ENCODE measurements at regions not wholly inside any gene's neighbourhood (a gene's known extent, or its start where the extent isn't known, plus 50 kb on each side); places are given as distances from the start of the nearest gene placed in this dataset.
"Not testable (repeated sequence)": the region's sequence is repeated elsewhere in the genome, so short reads cannot be mapped to it uniquely, and the experiment has no call there.

DNA sequence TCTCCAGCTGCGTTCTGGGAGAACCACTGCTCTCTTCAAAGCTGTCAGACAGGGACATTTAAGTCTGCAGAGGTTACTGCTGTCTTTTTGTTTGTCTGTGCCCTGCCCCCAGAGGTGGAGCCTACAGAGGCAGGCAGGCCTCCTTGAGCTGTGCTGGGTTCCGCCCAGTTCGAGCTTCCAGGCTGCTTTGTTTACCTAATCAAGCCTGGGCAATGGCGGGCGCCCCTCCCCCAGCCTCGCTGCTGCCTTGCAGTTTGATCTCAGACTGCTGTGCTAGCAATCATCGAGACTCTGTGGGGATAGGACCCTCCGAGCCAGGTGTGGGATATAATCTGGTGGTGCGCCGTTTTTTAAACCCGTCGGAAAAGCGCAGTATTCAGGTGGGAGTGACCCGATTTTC is 145.8 kb upstream of the FANCL start:
- H3K27ac ChIP-seq (replicated peaks); H3K4me3 ChIP-seq (replicated peaks; ENCODE audit: insufficient read depth, low read length); DNase-seq (ENCODE audit: low read depth in 1 of 2, low spot score in 1 of 2); H3K27me3 ChIP-seq (ENCODE audit: insufficient read depth, poor library complexity, severe bottlenecking): not testable (repeated sequence)

DNA sequence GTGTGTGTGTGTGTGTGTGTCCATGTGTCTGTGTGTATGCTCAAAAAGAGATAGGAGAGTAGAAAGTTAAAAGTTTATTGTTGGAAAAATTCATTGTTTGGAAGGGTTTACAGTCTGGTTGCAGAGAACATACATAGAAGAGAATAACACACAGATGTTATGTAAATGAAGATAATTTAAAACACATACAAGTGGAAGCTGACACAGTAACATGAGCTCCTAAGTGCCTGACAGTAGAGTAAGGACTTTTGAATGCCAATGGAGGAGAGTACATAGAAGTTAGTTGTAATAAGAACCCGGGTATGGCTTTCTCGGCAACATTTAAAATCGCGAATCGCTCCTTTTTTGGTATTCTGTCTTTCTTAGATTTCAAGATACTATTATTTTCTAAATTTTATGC is 137.0 kb upstream of the FANCL start:
- Histone ChIP-seq H3K4me3 (replicated peaks; ENCODE audit: insufficient read depth, low read length) (no peak overlapping the region), H3K27ac (replicated peaks) (no peak overlapping the region), H3K27me3 (ENCODE audit: insufficient read depth, poor library complexity, severe bottlenecking) (no peaks in the 10 kb centered on the region)
- TF ChIP-seq GABPA (IDR thresholded peaks at IDR 0.05; ENCODE audit: low read depth) (no peak), POLR2AphosphoS5 (IDR thresholded peaks at IDR 0.05; ENCODE audit: low read depth) (no peak), SPI1 (IDR thresholded peaks at IDR 0.05; ENCODE audit: borderline replicate concordance, low read depth) (no peak)
- TF ChIP-seq, protein P1, sequence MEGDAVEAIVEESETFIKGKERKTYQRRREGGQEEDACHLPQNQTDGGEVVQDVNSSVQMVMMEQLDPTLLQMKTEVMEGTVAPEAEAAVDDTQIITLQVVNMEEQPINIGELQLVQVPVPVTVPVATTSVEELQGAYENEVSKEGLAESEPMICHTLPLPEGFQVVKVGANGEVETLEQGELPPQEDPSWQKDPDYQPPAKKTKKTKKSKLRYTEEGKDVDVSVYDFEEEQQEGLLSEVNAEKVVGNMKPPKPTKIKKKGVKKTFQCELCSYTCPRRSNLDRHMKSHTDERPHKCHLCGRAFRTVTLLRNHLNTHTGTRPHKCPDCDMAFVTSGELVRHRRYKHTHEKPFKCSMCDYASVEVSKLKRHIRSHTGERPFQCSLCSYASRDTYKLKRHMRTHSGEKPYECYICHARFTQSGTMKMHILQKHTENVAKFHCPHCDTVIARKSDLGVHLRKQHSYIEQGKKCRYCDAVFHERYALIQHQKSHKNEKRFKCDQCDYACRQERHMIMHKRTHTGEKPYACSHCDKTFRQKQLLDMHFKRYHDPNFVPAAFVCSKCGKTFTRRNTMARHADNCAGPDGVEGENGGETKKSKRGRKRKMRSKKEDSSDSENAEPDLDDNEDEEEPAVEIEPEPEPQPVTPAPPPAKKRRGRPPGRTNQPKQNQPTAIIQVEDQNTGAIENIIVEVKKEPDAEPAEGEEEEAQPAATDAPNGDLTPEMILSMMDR (IDR thresholded peaks at IDR 0.05; ENCODE audit: insufficient read depth, low read length), result no peak
- TF ChIP-seq, protein P2, sequence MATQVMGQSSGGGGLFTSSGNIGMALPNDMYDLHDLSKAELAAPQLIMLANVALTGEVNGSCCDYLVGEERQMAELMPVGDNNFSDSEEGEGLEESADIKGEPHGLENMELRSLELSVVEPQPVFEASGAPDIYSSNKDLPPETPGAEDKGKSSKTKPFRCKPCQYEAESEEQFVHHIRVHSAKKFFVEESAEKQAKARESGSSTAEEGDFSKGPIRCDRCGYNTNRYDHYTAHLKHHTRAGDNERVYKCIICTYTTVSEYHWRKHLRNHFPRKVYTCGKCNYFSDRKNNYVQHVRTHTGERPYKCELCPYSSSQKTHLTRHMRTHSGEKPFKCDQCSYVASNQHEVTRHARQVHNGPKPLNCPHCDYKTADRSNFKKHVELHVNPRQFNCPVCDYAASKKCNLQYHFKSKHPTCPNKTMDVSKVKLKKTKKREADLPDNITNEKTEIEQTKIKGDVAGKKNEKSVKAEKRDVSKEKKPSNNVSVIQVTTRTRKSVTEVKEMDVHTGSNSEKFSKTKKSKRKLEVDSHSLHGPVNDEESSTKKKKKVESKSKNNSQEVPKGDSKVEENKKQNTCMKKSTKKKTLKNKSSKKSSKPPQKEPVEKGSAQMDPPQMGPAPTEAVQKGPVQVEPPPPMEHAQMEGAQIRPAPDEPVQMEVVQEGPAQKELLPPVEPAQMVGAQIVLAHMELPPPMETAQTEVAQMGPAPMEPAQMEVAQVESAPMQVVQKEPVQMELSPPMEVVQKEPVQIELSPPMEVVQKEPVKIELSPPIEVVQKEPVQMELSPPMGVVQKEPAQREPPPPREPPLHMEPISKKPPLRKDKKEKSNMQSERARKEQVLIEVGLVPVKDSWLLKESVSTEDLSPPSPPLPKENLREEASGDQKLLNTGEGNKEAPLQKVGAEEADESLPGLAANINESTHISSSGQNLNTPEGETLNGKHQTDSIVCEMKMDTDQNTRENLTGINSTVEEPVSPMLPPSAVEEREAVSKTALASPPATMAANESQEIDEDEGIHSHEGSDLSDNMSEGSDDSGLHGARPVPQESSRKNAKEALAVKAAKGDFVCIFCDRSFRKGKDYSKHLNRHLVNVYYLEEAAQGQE (IDR thresholded peaks at IDR 0.05; ENCODE audit: insufficient replicate concordance, low read depth), result no peak
- DNase-seq (ENCODE audit: low read depth in 1 of 2, low spot score in 1 of 2), result no peak

- TF ChIP-seq GABPA (IDR thresholded peaks at IDR 0.05; ENCODE audit: low read depth) (no peak), SPI1 (IDR thresholded peaks at IDR 0.05; ENCODE audit: borderline replicate concordance, low read depth) (no peak), POLR2AphosphoS5 (IDR thresholded peaks at IDR 0.05; ENCODE audit: low read depth) (no peak)
- TF ChIP-seq, protein P2 (IDR thresholded peaks at IDR 0.05; ENCODE audit: insufficient replicate concordance, low read depth), result no peak
- TF ChIP-seq, protein P1 (IDR thresholded peaks at IDR 0.05; ENCODE audit: insufficient read depth, low read length), result no peak
- no peak overlapping the region for H3K4me3 ChIP-seq (replicated peaks; ENCODE audit: insufficient read depth, low read length)
- H3K27me3 ChIP-seq (ENCODE audit: insufficient read depth, poor library complexity, severe bottlenecking), result no peaks in the 10 kb centered on the region
- H3K27ac ChIP-seq (replicated peaks), result no peak overlapping the region
- DNase-seq (ENCODE audit: low read depth in 1 of 2, low spot score in 1 of 2), result no peak
These were observed 136.1 kb upstream of the FANCL start for GRCh38 chr2:58377181-58377580.

GRCh38 chr2:58376592-58376991 is 135.5 kb upstream of the FANCL start:
- Histone ChIP-seq H3K27me3 (ENCODE audit: insufficient read depth, poor library complexity, severe bottlenecking) (no peaks in the 10 kb centered on the region), H3K27ac (replicated peaks) (no peak overlapping the region), H3K4me3 (replicated peaks; ENCODE audit: insufficient read depth, low read length) (no peak overlapping the region)
- DNase-seq (ENCODE audit: low read depth in 1 of 2, low spot score in 1 of 2), result no peak
- TF ChIP-seq POLR2AphosphoS5 (IDR thresholded peaks at IDR 0.05; ENCODE audit: low read depth) (no peak), SPI1 (IDR thresholded peaks at IDR 0.05; ENCODE audit: borderline replicate concordance, low read depth) (no peak), GABPA (IDR thresholded peaks at IDR 0.05; ENCODE audit: low read depth) (no peak)
- TF ChIP-seq, protein P1 (IDR thresholded peaks at IDR 0.05; ENCODE audit: insufficient read depth, low read length), result no peak
- TF ChIP-seq, protein P2 (IDR thresholded peaks at IDR 0.05; ENCODE audit: insufficient replicate concordance, low read depth), result no peak

Measured in HL-60 (cell line).